HG03135 (cell line): ENCODE measurements at regions not wholly inside any gene's neighbourhood (a gene's known extent, or its start where the extent isn't known, plus 50 kb on each side); places are given as distances from the start of the nearest gene placed in this dataset.

Experiments
- ATAC-seq: cut with Tn5 transposase; IDR thresholded peaks from one replicate; pipeline ENCODE4 v1.9.1; 2021; ENCODE audit warnings: mild to moderate bottlenecking, moderate library complexity; ENCODE audit not compliant: unreplicated experiment

DNA sequence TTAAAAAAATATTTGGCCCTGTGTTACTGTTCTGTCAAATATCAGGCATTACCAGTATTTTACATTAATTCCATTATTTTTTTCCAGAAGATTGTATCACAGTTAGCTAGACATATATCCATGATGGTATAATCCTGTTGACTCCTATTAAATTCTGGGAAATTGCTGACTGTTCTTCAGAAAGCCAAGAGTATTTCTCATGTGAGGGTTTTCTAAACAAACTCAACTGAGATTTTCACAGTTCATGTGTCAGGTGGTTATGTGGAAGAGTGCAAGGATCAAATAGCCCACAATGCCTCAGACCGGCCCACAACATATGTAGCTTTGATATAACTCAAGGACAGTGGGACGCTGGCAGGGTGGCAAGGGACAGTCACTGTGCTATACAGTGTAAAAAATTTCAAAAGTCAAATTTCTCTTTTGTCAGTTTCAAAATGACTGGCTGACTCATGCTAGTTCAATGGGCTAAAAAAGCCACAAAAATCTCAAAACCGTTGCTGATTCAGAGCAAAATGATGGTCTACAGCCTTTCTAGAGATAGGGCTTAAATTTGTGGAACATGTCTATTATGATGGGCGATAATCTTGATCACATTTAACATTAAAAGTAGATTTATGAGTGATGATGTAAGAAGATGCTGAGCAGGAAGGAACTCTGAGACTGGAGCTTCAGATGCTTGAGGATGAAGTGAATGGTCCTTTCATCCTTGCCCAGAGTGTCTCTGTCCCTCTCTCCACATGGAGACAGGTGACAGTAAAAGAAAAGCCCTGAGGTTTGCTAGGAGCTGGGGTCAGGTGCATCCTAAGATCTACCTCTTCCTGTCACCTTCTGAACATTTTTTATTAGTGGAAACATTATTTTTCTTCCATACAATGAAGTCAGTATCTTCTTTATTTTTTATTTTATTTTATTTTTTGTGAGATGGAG is 175.8 kb upstream of the PIEZO2 start:
- ATAC-seq = peak; percentile 91

DNA sequence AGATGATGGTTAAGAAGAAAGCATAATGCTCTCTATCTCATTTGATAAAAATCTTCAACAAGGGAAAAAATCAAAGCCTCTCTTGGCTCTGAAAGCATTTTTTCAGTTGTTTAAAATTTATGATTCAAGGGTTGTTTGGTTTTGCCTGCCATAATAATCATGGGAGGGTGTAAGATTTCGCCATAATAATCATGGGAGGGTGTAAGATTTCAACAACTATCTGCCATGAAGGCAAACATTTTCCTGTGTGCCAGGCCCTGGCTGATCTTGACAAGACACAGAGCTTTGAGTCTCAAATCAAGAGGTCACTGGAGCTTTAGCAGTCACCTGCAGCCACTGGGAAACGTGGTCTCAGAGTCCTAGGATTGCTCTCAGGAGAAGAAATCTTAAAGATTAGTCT is 175.1 kb upstream of the PIEZO2 start:
- no peak for ATAC-seq

DNA sequence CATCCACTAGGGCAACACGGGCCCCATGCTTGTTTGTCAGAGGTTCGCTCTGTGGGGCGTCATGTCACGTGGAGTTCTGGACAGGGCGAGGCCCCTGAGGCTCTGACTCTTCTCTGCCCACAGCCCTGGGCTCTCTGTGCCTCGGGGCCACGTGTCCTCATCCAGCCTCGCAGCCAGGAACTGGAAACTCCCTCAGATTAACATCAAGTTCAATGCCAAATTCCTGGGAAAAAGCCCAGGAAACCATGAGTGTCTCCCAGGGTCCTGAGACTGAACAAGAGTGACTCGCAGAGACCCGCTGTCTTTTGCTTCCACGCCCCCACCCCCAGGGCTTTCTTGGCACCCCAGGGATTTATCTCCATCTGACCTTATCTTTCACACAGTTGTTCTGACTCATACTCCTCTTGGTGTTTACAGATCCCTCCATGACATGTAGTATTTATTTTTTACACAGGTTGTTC is 174.0 kb upstream of the PIEZO2 start:
- no peak for ATAC-seq

DNA sequence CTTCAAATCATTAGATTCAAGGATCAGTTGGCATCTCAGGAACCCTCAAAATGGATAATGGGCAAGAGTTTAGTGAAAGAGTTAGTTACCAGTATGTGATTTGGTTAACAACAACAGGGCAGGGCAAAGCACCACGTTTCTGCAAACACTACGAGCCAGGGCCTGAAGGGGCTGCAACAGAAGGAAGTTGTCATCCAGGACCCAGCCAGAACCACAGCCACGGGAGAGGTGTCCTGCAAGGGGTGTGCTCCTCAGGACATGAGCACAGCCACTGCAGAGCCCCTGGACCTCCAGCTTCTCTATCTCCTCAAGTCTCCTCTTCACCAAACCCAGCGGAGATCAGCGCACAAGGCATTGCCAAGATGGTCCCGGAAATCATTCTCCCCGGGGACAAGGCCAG is 173.3 kb upstream of the PIEZO2 start:
- ATAC-seq = no peak

DNA sequence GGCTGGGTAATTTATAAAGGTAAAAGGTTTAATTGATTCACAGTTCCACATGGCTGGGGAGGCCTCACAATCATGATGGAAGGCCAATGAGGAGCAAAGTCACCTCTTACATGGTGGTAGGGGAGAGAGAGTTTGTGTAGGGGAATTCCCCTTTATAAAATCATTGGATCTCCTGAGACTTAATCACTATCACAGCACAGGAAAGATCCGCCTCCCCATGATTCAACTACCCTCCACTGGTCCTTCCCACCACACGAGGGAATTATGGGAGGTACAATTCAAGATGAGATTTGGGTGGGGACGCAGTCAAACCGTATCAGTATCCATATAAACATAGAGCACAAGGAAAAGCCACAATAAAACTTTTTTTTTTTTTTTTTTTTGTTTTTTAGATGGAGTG is 172.6 kb upstream of the PIEZO2 start:
- ATAC-seq = no peak

DNA sequence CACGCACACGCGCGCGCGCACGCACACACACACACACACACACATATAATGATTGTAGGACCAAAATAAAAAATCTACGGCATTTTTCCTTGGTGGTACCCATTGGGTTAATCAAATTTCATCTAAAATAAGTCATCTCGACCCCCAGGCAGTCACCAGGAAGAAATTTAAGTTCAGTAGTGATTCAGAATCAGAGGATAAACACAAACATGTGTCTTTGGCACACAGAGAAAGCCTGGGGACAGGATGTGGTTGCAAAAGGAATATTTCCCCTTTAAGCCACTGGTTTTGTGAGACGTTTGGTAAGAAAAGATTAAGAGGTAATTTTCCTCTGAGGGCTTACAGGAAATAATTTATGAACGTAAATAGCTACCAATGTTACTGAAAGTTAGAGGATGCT is 171.6 kb upstream of the PIEZO2 start:
- ATAC-seq = no peak

DNA sequence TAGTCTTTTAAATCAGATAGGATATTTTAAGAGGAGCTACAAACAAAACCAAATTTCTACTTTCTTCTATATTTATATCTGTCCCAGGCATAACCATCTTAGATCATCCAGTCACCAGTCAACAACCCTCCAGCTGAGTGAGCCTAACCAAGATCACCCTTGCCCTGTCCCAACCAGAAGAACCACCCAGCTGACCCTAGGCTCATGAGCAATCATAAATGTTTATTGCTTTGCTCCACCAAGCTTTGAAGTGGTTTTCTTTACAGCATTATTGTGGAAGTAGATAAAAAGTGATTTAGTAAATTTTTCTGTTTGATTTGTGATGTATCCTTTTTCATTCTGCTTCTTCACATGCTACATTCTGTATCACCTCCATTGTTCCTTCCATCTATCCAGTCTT is 167.2 kb upstream of the PIEZO2 start:
- ATAC-seq = no peak

DNA sequence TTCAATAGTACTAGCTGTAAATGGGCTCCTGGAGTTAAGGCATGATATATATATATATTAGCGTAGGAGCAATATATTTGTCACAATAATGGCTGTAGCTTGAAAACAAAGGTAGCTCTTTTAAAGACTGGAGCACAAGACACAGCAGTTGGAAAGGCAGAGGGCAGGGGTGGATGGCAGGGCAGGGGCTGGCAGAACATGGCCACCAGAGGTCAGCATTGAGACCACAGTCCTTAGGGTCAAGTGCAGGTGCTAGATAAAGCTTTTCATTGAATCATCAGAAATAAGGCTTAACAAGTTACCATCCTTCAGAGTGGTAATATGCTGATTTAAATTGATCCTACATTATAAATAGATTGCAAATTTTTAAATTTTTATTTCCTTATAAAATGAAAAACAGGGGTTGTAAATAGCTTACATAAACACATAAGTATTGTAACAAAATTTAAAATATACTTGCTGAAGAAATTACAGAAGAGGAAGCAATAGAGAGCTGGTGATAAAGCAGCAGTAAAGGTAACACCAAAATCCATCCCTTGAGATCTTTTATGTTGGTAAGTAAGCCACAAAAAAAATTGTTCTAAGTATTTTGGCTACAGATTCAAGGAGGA is 161.2 kb upstream of the PIEZO2 start:
- ATAC-seq = peak; percentile 60

DNA sequence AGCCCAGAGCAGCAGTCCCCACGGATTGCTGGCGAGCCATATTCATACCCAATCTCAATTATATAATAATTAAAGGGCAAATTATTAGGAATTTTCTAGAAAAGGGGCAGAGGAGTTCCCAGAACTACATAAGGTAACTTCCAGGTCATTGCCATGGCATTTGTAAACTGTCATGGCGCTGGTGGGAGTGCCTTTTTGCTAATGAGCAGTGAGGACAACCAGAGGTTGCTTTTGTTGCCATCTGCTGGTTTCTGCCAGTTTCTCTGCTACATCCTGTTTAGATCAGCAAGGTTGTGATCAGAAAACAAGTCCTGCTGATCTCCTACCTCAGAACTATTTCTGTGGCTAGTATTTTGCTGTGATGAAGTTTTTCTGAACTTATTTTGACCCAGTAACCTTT is 159.8 kb upstream of the PIEZO2 start:
- ATAC-seq = no peak

DNA sequence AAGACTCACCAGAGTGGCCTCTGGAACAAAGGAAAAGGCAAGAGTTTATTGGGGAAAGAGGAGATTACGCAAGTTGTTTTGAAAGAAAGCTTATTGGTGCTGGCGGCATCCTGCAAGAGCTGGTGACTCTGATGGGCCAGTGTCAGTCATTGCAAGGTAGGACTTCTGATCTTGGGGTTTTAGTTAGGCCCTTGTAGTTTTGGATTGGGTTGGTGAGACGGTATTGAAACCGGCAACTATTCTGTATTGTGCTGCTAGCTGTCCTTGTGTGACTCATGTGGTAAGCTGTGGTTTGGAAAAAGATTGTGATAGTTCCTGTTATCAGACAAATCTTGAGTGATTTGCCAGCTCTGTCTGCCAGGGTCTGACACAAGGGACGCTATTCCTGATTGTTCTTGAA is 159.1 kb upstream of the PIEZO2 start:
- ATAC-seq = no peak

DNA sequence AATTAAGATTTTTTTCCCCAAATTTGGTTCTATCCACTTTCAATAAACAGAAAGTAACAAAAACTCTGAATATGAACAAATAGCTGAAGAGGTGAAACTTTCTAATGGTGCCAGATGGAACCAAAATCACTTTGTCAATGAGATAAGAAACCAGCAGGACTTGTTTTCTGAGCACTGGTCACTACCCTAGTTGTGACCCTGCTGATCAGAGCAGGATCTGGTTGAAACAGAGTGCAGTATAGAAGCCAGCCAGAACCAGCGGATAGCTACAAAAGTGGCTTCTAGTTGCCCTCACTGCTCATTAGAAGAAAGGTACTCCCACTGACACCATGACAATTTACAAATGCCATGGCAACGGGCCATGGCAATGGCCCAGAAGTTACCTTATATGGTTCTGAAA is 158.3 kb upstream of the PIEZO2 start:
- no peak for ATAC-seq

DNA sequence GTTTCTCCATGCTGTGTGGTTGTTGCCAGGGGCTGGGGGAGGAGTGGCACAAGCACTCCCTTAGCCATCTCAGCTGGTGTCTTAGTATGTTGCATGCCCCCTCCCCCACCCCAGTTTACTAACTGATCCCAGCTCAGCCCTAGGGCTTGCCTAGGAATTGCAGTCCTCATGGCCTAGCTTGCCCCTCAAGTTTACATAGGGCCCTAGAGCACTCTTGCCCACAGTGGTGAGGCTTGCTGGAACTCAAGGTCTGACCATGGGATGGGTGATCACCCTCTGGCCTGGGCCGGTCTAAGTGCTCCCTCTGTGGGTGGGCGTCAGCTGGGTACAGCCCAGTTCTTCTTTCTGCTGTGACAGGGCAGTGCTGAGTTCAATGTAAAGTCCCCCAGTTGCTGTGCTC is 156.1 kb upstream of the PIEZO2 start:
- no peak for ATAC-seq

DNA sequence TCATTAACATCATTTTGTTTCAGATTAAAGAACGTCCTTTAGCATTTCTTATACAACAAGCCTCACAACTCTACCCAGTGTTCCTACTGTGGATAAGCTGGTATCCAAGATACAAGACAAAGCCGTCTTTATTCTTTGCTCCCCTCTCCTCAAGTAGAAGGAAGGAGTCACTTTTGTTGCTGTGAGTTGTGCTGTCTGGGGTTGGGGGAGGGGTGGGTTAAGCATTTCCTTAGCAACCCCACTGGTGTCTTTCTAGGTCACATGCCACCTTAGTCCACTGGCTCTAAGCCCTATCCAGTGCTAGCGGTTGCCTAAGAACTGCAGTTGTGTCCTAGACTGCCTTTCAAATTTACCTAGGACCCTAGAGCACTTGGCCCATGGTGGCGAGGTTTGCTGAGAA is 155.6 kb upstream of the PIEZO2 start:
- ATAC-seq = no peak

DNA sequence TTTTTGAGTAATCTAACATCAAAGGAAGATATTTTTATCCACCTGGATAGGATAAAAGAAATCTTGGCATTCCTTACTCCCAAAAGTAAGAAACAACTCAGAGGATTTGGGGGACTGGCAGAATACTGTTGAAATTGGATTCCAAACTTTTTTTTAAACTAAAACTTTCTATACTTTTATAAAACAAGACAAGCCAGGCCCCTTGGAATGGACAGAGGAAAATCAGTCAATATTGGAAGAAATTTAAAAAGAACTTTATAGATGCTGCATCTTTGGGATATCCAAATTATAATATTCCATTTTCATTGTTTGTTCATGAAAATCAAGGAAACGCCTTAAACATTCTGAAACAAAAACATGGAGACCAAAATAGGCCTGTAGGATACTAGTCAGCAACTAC is 147.6 kb upstream of the PIEZO2 start:
- ATAC-seq = no peak

DNA sequence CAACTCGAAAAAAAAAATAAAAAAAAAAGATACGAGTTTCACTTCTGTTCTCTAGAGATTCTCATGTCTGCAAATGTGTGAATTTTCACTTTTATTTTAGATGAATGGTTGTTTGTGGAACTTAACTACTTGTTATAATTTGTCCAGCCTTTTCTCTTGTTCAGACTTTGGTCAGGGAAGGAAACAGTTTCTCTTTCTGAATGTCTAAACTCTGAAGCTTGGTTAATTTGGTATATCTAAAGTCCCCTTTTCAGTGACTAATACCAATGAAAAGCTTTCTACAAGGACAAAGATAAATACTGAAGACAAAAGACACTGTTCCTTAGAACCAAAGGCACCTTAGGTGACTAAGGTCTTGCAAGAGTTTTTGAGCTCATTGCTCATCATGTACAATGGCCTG is 144.4 kb upstream of the PIEZO2 start:
- no peak for ATAC-seq

DNA sequence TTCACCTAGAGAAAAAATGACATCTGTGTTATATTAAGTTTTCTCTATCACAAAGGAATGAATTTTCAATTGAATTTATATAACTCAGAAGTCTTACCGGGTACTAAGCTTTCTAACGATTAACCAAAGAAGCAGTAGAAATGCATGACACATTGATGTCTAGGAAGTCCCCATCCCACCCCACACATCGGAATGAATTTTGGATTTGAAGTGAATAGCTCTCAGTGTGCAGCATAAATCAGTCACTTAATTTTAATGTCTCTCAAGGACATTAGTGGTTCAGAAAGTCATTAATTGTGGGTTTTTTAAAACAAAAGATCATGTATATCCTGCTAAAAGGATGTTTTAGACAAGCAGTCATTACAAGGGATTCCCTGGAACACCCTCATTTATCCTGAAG is 141.4 kb upstream of the PIEZO2 start:
- ATAC-seq = no peak

DNA sequence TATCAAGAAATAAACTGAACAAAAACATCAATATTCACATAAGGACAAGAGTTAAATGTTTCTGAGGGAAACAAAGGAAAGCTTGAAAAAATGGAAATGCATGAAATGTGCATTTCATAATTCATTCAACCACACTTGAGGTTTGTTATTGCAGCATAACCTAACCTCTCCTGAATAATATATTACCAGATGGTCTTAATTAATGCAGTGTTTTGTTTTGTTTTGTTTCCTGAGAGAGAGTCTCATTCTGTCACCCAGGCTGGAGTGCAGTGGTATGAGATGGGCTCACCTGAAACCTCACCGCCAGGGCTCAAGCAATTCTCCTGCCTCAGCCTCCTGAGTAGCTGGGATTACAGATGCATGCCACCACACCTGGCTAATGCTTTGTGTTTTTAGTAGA is 139.9 kb upstream of the PIEZO2 start:
- no peak for ATAC-seq

DNA sequence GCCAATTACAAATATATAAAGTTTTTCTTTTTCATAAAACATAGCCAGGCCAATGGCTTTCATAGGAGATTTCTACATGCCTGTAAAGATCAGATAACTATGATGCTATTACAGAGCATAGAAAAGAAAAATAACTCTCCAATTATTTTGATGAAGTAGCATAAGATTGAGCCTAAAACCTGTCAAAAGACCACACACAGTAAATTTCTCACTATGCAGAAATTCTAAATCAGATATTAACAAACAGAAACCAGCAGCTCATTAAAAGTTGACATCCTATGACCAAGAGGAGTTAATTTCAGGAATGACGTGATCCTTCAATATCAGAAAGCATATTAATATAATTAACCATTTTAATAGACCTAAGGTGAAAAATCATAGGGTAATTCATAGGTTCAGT is 139.0 kb upstream of the PIEZO2 start:
- no peak for ATAC-seq

DNA sequence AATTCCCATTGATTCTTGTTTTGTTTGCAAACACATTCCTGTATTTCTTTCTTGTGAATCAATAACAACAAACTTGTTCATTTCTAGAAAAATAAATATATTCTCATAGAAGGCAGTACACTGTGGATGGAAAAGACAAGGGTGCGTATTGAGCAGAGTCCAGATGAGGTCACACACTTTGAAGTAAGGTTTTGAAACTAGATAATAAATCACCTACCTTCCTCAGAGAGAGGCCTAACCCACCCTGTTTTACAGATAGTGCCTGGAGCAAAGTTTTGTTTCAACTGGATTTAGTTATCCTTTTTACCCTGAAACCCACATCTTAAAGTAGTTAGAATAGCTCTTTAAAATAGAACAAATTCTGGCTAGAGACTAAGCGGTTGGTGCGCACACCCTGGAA is 137.1 kb upstream of the PIEZO2 start:
- ATAC-seq = no peak

DNA sequence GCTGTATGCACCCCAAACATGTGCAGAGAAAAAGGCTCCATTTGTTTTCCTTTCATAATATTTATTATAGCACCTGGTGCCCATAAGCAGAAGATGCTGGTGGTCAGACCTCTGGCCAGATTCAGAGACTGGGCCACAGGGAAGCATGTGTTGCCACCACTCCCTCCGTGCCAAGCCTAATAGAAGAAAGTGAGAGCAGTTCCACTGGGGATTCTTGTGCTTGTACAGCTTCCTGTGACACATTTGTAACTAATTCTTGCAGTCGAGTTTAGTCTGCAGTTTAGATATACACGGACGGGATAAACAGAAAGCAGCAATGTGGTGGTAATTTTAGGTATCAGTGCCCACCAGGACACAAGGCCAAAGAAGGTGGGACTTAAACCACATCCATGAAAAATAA is 135.4 kb upstream of the PIEZO2 start:
- no peak for ATAC-seq

DNA sequence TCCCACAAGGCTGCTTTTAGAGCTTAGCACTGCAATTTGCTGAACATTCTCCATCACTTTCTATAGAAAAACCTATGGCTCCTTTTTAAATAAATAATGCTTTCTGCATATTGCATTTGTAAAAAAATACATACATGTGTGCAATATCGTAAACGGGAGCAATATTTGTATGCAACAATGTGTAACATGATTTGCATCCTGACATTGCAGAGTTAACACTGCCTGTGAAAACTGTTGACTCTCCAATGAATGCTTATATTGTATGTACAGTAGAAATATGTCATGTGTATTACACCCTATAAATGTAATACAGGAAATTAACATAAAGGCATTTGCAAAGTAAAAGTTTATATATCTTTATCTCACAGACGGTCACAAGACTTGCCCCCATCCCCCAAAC is 135.0 kb upstream of the PIEZO2 start:
- no peak for ATAC-seq

DNA sequence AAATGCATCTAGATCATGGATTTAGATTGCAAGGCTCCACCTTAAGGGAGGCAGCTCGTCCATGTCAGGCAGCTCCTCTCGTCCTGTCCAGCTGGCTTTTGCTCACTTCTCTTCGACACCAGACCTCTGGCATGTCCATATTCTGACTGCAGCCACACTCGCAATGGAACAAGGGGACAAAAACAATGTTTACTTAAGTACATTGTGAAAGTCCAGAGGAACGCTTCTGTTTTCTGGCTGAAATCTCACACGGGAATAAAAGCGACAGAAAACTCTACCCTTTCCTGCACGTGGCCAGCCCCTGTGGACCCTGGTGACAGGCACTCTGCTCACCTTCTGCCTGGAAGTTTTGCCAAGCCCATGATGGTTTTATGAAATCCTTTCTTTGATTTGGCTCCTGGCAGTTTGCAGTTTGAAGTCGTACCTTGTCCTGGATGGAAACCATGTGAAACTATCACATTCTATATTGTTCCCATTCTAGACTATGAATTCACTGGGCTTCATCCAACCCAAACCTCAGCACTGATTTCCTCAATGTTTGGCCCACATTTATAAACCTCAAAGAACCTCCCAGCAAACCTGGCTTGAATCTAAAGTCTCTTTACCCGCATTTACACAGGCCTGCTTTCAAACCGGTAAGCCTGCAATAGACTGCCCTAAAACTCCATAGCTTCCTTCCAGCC is 134.3 kb upstream of the PIEZO2 start:
- ATAC-seq = no peak
